OCI-LY3 (cell line): ENCODE measurements at regions not wholly inside any gene's neighbourhood (a gene's known extent, or its start where the extent isn't known, plus 50 kb on each side); places are given as distances from the start of the nearest gene placed in this dataset.

Experiments
- EZH2phosphoT487 ChIP-seq: fragments of 200-600 bp; shearing (Covaris generic); IDR thresholded peaks from 2 replicates; pipeline ENCODE4 v1.6.1; 2018; ENCODE audit warnings: antibody characterized with exemption, mixed run types, low read depth
- TF ChIP-seq, protein P1 (sequence below): fragments of 200-600, 300-600 bp; sonication (generic); IDR thresholded peaks from 2 replicates; pipeline ENCODE4 v1.5.1; 2014; ENCODE audit warnings: antibody characterized with exemption, low read length, low read depth

DNA sequence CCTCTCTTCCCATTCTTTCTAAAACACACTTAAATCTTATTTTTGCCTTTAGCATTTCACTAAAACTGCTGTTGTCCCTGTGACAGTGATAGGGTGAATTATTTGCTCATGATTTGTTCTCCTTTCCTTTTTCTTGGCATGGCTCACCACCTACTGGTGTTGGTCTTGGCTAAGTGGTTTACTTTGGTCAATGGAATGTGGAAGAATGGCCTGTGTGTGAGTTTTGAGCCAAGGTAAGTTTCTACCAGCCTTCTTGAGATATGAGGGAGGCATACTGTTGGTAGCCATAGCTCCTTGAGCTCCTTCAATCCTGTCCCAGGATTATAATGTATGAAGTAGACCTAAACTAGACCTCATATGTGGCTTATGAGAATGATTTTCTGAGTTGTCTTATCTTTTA is 506.3 kb upstream of the RAG2 start:
- TF ChIP-seq, protein P1, sequence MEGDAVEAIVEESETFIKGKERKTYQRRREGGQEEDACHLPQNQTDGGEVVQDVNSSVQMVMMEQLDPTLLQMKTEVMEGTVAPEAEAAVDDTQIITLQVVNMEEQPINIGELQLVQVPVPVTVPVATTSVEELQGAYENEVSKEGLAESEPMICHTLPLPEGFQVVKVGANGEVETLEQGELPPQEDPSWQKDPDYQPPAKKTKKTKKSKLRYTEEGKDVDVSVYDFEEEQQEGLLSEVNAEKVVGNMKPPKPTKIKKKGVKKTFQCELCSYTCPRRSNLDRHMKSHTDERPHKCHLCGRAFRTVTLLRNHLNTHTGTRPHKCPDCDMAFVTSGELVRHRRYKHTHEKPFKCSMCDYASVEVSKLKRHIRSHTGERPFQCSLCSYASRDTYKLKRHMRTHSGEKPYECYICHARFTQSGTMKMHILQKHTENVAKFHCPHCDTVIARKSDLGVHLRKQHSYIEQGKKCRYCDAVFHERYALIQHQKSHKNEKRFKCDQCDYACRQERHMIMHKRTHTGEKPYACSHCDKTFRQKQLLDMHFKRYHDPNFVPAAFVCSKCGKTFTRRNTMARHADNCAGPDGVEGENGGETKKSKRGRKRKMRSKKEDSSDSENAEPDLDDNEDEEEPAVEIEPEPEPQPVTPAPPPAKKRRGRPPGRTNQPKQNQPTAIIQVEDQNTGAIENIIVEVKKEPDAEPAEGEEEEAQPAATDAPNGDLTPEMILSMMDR = no peak
- TF ChIP-seq EZH2phosphoT487 = no peak
